ENCODE measurements at regions not wholly inside any gene's neighbourhood (a gene's known extent, or its start where the extent isn't known, plus 50 kb on each side); places are given as distances from the start of the nearest gene placed in this dataset.

GRCh38 chr11:104738918-104739317 is 159.3 kb downstream of the CASP12 start:
- in situ Hi-C loops (cut with HindIII; ENCODE audit: low sequenced_read_pairs): no loop called here
- DNase-seq (ENCODE audit: low read depth): no peak
- no peak for TF ChIP-seq CTCF (IDR thresholded peaks at IDR 0.05; ENCODE audit: low read depth, low read length, missing control alignments)

GRCh38 chr11:104738208-104738607 is 160.1 kb downstream of the CASP12 start:
- H3K4me3 ChIP-seq (ENCODE audit: low read depth, low read length): no peak overlapping the region

More at GRCh38 chr11:104738918-104739317, 159.3 kb downstream of the CASP12 start:
- H3K4me3 ChIP-seq (ENCODE audit: low read depth, low read length): no peak overlapping the region

GRCh38 chr11:104736502-104736901 is 161.8 kb downstream of the CASP12 start:
- DNase-seq (ENCODE audit: low read depth): no peak
- H3K4me3 ChIP-seq (ENCODE audit: low read depth, low read length): no peak overlapping the region
- TF ChIP-seq CTCF (IDR thresholded peaks at IDR 0.05; ENCODE audit: low read depth, low read length, missing control alignments): no peak
- in situ Hi-C loops (cut with HindIII; ENCODE audit: low sequenced_read_pairs): no loop called here

More at GRCh38 chr11:104738208-104738607, 160.1 kb downstream of the CASP12 start:
- no peak for TF ChIP-seq CTCF (IDR thresholded peaks at IDR 0.05; ENCODE audit: low read depth, low read length, missing control alignments)
- DNase-seq (ENCODE audit: low read depth): no peak
- in situ Hi-C loops (cut with HindIII; ENCODE audit: low sequenced_read_pairs): no loop called here

GRCh38 chr11:104734998-104735397 is 163.3 kb downstream of the CASP12 start:
- no peak for TF ChIP-seq CTCF (IDR thresholded peaks at IDR 0.05; ENCODE audit: low read depth, low read length, missing control alignments)
- DNase-seq (ENCODE audit: low read depth): no peak
- in situ Hi-C loops (cut with HindIII; ENCODE audit: low sequenced_read_pairs): no loop called here

GRCh38 chr11:104731890-104732289 is 166.4 kb downstream of the CASP12 start:
- in situ Hi-C loops (cut with HindIII; ENCODE audit: low sequenced_read_pairs): no loop called here
- TF ChIP-seq CTCF (IDR thresholded peaks at IDR 0.05; ENCODE audit: low read depth, low read length, missing control alignments): no peak
- DNase-seq (ENCODE audit: low read depth): no peak
- no peak overlapping the region for H3K4me3 ChIP-seq (ENCODE audit: low read depth, low read length)

More at GRCh38 chr11:104734998-104735397, 163.3 kb downstream of the CASP12 start:
- H3K4me3 ChIP-seq (ENCODE audit: low read depth, low read length): no peak overlapping the region

- in situ Hi-C loops (cut with HindIII; ENCODE audit: low sequenced_read_pairs): no loop called here
- DNase-seq (ENCODE audit: low read depth): no peak
- no peak overlapping the region for H3K4me3 ChIP-seq (ENCODE audit: low read depth, low read length)
- TF ChIP-seq CTCF (IDR thresholded peaks at IDR 0.05; ENCODE audit: low read depth, low read length, missing control alignments): no peak
Measured at GRCh38 chr11:104728927-104729326, 169.3 kb downstream of the CASP12 start.

GRCh38 chr11:104727768-104728167 is 170.5 kb downstream of the CASP12 start:
- no peak for DNase-seq (ENCODE audit: low read depth)
- H3K4me3 ChIP-seq (ENCODE audit: low read depth, low read length): no peak overlapping the region
- in situ Hi-C loops (cut with HindIII; ENCODE audit: low sequenced_read_pairs): no loop called here
- no peak for TF ChIP-seq CTCF (IDR thresholded peaks at IDR 0.05; ENCODE audit: low read depth, low read length, missing control alignments)
